Osteocyte (in vitro differentiated cells): ENCODE measurements at regions not wholly inside any gene's neighbourhood (a gene's known extent, or its start where the extent isn't known, plus 50 kb on each side); places are given as distances from the start of the nearest gene placed in this dataset.

Experiments
- DNase-seq: peaks from one replicate; pipeline ENCODE4 v3.0.0; 2021; ENCODE audit warnings: mixed read lengths; ENCODE audit not compliant: unreplicated experiment; ENCODE audit errors: extremely low spot score
- H3K27ac Mint-ChIP-seq: one replicate; pipeline ENCODE4 v1.8.0; 2021; ENCODE audit warnings: mild to moderate bottlenecking, mixed read lengths; ENCODE audit not compliant: unreplicated experiment
- H3K27me3 Mint-ChIP-seq: one replicate; pipeline ENCODE4 v1.8.0; 2021; ENCODE audit warnings: mixed read lengths; ENCODE audit not compliant: unreplicated experiment
- H3K36me3 Mint-ChIP-seq: one replicate; pipeline ENCODE4 v1.8.0; 2021; ENCODE audit warnings: mixed read lengths; ENCODE audit not compliant: unreplicated experiment
- H3K4me1 Mint-ChIP-seq: one replicate; pipeline ENCODE4 v1.8.0; 2021; ENCODE audit warnings: mixed read lengths; ENCODE audit not compliant: unreplicated experiment
- H3K4me3 Mint-ChIP-seq: one replicate; pipeline ENCODE4 v1.8.0; 2021; ENCODE audit warnings: mild to moderate bottlenecking, moderate library complexity, mixed read lengths; ENCODE audit not compliant: unreplicated experiment
- H3K9me3 Mint-ChIP-seq: one replicate; pipeline ENCODE4 v1.8.0; 2021; ENCODE audit warnings: mixed read lengths; ENCODE audit not compliant: unreplicated experiment
- TF ChIP-seq, protein P1 (sequence below): fragments of 200-600 bp; sonication (generic); IDR thresholded peaks from 2 replicates; pipeline ENCODE4 v1.5.0; 2021; ENCODE audit warnings: antibody characterized with exemption, mild to moderate bottlenecking, moderate library complexity

GRCh38 chr1:73161418-73161817, 879.1 kb upstream of the NEGR1 start:
- no peak for DNase-seq

DNA sequence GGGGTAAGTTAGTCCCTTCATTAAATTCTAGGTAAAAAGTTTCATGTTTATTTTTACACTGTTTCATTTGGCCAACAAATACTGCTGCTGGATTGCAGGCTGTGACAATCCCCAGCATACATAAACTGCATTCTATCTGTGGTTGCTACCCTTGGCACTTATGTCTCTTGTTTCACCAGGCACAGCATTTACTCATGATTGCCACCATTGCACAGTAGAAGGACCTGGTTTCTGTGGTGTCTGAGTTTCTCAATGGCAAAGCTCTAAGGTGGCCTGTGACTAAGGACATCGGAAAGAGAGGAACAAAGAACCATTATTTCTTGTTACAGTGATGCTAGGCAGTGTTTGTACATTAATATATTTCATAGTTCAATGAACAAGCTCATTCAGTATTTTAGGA, 878.4 kb upstream of the NEGR1 start:
- H3K27me3 Mint-ChIP-seq, result no peaks in the 10 kb centered on the region
- no peaks in the 10 kb centered on the region for H3K9me3 Mint-ChIP-seq
- no peak overlapping the region for H3K27ac Mint-ChIP-seq
- H3K36me3 Mint-ChIP-seq, result no peaks in the 10 kb centered on the region
- TF ChIP-seq, protein P1, sequence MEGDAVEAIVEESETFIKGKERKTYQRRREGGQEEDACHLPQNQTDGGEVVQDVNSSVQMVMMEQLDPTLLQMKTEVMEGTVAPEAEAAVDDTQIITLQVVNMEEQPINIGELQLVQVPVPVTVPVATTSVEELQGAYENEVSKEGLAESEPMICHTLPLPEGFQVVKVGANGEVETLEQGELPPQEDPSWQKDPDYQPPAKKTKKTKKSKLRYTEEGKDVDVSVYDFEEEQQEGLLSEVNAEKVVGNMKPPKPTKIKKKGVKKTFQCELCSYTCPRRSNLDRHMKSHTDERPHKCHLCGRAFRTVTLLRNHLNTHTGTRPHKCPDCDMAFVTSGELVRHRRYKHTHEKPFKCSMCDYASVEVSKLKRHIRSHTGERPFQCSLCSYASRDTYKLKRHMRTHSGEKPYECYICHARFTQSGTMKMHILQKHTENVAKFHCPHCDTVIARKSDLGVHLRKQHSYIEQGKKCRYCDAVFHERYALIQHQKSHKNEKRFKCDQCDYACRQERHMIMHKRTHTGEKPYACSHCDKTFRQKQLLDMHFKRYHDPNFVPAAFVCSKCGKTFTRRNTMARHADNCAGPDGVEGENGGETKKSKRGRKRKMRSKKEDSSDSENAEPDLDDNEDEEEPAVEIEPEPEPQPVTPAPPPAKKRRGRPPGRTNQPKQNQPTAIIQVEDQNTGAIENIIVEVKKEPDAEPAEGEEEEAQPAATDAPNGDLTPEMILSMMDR, result no peak
- no peaks in the 10 kb centered on the region for H3K4me1 Mint-ChIP-seq
- DNase-seq, result no peak
- H3K4me3 Mint-ChIP-seq, result no peak overlapping the region

More at GRCh38 chr1:73161418-73161817, 879.1 kb upstream of the NEGR1 start:
- TF ChIP-seq, protein P1, result no peak
- H3K4me3 Mint-ChIP-seq, result no peak overlapping the region
- H3K36me3 Mint-ChIP-seq, result no peaks in the 10 kb centered on the region
- no peaks in the 10 kb centered on the region for H3K27me3 Mint-ChIP-seq
- H3K27ac Mint-ChIP-seq, result no peak overlapping the region
- no peaks in the 10 kb centered on the region for H3K4me1 Mint-ChIP-seq
- no peaks in the 10 kb centered on the region for H3K9me3 Mint-ChIP-seq

DNA sequence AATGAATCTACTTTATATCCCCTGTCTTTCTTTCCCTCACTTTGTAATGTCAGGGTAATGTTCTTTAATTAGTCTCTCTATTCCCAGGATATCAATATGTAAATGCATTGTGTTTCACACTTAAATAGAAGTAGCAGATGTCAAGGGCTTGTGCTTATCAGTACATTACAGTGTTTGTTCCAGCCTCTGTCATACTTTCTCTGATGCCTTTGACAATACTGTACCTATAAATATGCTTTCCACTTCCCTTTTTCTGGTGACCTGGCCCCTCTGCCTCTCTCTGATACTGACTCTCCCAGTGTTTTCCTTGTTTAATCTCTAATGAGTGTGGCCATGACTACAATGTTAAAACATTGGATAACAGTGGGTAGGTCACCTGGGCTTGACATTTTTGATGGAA, 862.0 kb upstream of the NEGR1 start:
- peaks cover 2% of the 10 kb centered on the region for H3K27me3 Mint-ChIP-seq
- TF ChIP-seq, protein P1, result no peak
- no peaks in the 10 kb centered on the region for H3K36me3 Mint-ChIP-seq
- H3K4me3 Mint-ChIP-seq, result no peak overlapping the region
- peaks cover 4% of the 10 kb centered on the region for H3K9me3 Mint-ChIP-seq
- no peak overlapping the region for H3K27ac Mint-ChIP-seq
- H3K4me1 Mint-ChIP-seq, result no peaks in the 10 kb centered on the region
- no peak for DNase-seq

GRCh38 chr1:73136975-73137374, 854.6 kb upstream of the NEGR1 start:
- Mint-ChIP-seq H3K27me3 (no peaks in the 10 kb centered on the region), H3K27ac (no peak overlapping the region), H3K36me3 (no peaks in the 10 kb centered on the region), H3K4me3 (no peak overlapping the region), H3K4me1 (no peaks in the 10 kb centered on the region), H3K9me3 (peaks cover 4% of the 10 kb centered on the region)
- DNase-seq, result no peak
- TF ChIP-seq, protein P1, result no peak

DNA sequence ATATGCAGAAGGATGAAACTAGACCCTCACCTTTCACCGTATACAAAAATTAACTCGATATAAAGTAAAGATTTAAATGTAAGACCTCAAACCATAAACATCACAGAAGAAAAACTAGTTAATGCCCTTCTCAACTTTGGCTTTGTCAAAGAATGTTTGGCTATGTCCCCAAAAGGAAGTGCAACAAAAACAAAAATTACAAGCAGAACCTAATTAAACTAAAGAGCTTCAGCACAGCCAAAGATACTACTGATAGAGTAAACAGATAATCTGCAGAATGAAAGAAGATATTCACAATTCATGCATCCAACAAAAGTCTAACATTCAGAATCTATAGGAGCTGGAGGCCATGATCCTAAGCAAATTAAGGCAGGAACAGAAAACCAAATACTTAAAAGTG, 824.6 kb upstream of the NEGR1 start:
- H3K27ac Mint-ChIP-seq, result no peak overlapping the region

More for the DNA sequence above, 824.6 kb upstream of the NEGR1 start:
- Mint-ChIP-seq H3K36me3 (no peaks in the 10 kb centered on the region), H3K4me3 (no peak overlapping the region), H3K9me3 (peaks cover 14% of the 10 kb centered on the region), H3K27me3 (no peaks in the 10 kb centered on the region), H3K4me1 (no peaks in the 10 kb centered on the region)
- TF ChIP-seq, protein P1, result no peak
- no peak for DNase-seq
